ENCODE measurements at regions not wholly inside any gene's neighbourhood (a gene's known extent, or its start where the extent isn't known, plus 50 kb on each side); places are given as distances from the start of the nearest gene placed in this dataset.
"Not testable (repeated sequence)": the region's sequence is repeated elsewhere in the genome, so short reads cannot be mapped to it uniquely, and the experiment has no call there.

- DNase-seq (ENCODE audit: low read depth): no peak
These were observed 109.6 kb upstream of the TOPAZ1 start for GRCh38 chr3:44132061-44132460.

GRCh38 chr3:44132593-44132992, 109.1 kb upstream of the TOPAZ1 start:
- no peak for DNase-seq (ENCODE audit: low read depth)

- no peak for DNase-seq (ENCODE audit: low read depth)
These were observed 105.3 kb upstream of the TOPAZ1 start for GRCh38 chr3:44136421-44136820.

DNA sequence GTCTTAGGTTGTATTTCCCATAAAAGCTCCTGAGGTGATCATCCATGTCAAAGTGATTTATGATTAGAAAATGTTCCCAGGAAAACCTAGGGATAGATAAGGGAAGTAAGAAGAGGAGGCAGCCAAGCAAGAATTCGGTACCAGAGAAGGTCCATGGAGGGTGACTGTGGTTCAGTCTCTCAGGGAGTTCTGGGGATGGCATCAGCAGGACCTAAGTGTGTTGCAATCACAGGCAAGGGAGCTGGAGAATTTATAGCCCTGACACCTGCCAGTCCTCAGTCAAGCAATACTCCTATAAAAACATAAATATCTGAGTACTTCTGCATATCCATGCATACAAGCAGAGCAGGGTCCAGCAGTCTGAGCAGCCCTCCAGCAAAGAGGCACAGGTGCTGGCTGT, 95.6 kb upstream of the TOPAZ1 start:
- DNase-seq (ENCODE audit: low read depth): no peak

GRCh38 chr3:44159696-44160300, 81.9 kb upstream of the TOPAZ1 start:
- no peak for DNase-seq (ENCODE audit: low read depth)

GRCh38 chr3:44160818-44161217, 80.9 kb upstream of the TOPAZ1 start:
- DNase-seq (ENCODE audit: low read depth): no peak

DNA sequence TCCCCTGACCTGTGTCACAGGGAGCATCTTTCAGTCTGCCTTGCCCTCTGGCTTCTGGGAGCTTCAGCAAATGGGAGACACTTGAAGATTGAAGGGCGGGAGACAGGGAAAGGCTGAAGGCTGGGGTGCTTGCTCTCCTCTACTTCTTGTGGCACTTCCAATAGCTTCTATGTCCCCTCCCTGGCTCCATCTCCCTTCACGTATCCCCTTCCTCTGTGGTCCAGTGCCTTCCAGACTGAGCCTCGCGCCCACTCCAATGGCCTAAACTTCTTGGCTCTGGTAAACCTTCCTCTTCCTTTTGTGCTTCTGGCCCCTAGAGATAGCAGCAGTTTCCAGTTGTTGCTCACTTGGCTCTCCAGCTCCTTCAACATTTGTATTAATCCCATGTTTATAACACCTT, 69.8 kb upstream of the TOPAZ1 start:
- DNase-seq (ENCODE audit: low read depth): no peak

DNA sequence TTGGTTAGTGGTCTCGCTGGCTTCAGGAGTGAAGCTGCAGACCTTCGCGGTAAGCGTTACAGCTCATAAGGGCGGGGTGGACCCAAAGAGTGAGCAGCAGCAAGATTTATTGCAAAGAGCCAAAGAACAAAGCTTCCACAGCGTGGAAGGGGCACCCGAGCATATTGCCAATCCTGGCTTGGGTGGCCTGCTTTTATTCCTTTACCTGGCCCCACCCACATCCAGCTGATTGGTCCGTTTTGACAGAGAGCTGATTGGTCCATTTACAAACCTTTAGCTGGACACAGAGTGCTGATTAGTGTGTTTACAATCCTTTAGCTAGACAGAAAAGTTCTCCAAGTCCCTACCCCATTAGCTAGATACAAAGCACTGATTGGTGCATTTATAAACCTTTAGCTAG, 69.0 kb upstream of the TOPAZ1 start:
- DNase-seq (ENCODE audit: low read depth): not testable (repeated sequence)

GRCh38 chr3:44173263-44173662, 68.4 kb upstream of the TOPAZ1 start:
- no peak for DNase-seq (ENCODE audit: low read depth)

DNA sequence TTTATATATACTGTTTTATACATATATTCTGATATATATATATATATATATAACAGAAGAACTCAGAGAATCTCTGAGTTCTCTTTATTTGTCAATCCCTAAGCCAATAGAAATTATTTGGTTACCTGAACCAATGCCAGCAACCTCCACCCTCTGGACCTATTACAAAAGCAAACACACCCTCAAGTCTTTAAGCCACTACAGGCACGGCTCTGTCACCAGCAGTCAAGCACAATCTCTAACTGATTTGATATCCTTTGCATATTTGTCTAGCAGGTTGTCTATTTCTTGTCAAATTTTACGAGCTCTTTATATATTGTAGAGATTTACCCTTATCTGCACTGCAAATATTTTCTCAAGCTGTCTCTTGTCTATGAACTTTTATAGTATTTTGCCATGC, 66.6 kb upstream of the TOPAZ1 start:
- DNase-seq (ENCODE audit: low read depth): no peak

DNA sequence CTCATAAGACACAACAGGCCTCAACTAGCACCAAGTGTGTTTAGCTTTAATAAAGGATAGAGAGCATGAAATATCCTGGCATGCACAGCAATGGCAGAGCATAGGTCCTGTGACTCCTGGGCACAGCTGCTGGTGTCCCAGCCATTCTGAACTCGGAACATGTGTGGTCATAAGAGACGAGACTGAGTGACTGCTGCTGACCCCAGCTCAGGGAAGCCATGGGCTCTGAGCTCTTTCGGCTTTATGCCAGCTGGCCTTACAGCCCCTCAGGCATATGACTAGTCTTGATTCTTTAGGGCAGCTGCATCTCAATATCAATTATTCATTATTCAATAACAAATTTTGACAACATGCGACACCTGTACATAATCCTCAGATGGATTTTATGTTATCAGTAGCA, 62.4 kb upstream of the TOPAZ1 start:
- no peak for DNase-seq (ENCODE audit: low read depth)

DNA sequence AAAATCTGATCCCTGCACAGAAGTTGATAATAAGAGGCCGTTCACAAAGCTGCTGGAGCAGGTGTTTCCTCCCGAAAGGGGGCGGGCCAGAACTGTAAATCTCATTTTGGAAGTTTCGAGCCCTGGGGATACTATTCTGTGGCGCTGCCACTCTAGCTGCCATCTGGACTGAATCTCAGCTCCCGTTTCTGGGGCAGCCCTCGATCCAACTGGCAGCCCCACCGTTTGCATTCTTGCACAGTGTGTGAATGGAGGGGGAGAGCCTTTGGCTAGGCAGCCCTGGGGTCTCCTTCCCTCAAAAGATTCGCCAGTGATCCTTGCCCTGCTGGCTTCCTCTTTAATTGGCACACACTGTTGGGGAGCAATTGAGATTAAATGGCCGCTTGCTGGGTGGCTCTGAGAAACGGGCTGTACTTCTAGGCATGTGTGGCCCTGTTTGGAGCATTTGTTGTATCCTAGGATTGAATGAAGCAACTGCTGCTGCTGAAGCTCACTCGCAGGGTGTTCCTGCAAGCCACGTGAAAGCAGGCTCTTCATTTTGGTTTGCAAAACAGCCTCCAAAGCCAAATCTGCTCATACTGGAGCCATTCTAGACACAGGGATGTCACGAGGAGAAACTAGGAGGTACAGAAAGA, 57.2 kb upstream of the TOPAZ1 start:
- DNase-seq (ENCODE audit: low read depth): no peak

DNA sequence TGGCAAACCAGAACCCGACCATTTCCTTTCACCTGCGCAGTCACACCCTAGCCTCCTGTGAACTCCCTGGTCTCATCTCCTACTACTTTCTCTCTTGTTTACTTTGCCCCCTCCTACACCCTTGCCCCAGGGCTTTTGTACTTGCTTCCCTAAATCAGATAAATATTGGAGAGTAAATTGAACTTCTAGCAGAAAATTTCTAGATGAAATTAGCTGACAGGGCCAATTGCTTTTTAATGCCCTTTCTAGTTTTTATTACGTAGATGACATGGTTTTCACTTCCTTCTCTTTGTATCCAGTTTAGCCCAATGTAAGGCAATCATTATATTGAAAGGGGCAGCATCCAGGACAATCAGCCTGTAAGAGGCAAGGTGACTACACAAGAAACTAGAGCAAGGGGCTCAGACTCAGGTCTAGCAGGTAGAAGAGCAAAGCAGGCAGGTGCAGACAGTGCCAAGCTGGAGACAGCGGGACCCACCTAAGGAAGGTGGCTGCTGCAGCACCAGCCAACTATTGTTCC, 56.2 kb upstream of the TOPAZ1 start:
- no peak for DNase-seq (ENCODE audit: low read depth)

DNA sequence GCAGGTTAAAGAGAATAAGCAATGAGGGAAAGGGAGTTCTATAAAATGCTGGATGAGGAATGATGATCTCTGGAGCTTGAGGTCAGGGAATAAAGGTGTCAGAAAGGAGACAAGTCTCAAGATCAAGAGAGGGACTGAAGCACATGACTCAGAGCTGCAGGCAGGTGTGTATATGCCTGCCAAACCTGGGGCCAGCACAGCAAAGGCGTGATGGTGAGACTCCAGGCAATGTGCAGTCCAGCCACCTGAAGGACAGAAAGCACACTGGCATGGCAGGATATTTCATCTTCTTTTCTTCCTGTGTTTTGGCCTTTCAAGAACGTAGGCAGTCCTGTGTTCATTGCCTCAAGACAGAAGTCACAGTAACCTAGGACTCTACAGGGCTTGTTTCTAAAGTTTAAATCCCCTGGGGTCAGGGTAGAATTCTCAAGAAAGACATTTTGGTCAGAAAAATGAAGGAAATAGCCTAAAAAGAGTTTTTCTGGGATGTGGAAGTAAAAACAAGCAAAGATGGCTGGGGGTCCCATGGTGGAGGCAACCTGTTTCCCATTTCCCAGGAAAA, 55.5 kb upstream of the TOPAZ1 start:
- no peak for DNase-seq (ENCODE audit: low read depth)

DNA sequence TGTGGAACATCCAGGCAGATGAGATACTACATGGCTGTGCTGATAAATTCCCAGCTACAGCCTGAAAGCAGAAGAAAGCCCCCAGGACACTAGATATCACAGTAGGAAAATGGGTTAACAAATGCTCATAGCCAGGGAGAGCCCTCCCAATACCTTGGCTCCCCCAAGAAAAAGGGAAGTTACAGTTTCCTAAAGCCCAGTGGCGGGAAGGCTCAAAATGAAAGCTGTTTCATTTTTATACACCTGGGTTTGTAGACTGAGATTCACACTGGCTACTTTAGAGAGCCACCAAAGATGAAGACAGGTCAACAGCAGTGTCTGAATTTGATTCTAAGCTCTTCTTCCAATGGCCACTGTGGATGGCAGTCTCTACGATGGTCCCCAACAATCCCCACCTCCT, 55.0 kb upstream of the TOPAZ1 start:
- no peak for DNase-seq (ENCODE audit: low read depth)
